ENCODE measurements at regions not wholly inside any gene's neighbourhood (a gene's known extent, or its start where the extent isn't known, plus 50 kb on each side); places are given as distances from the start of the nearest gene placed in this dataset.

- TF ChIP-seq CTCF (IDR thresholded peaks at IDR 0.05): no peak
- TF ChIP-seq POLR2A (IDR thresholded peaks at IDR 0.05): no peak
Observed at GRCh38 chr16:17685447-17685846, 214.7 kb upstream of the XYLT1 start.
